OCI-LY3 (cell line): ENCODE measurements at regions not wholly inside any gene's neighbourhood (a gene's known extent, or its start where the extent isn't known, plus 50 kb on each side); places are given as distances from the start of the nearest gene placed in this dataset.

Source experiments
- H2AFZ ChIP-seq: fragments of 200-600, 300-600 bp; shearing (Covaris generic); 2 replicates; pipeline ENCODE4 v1.6.0; 2014; ENCODE audit warnings: antibody characterized with exemption, low read depth, low read length
- H3K27ac ChIP-seq: fragments of 200-600, 300-600 bp; sonication (generic); 2 replicates; pipeline ENCODE4 v1.5.1; 2014; ENCODE audit warnings: mild to moderate bottlenecking, low read length, moderate library complexity, mixed read lengths
- H3K27me3 ChIP-seq: fragments of 200-600, 300-600 bp; sonication (generic); 2 replicates; pipeline ENCODE4 v1.6.1; 2014; ENCODE audit warnings: low read depth, low read length, mixed read lengths
- H3K36me3 ChIP-seq: fragments of 200-600, 300-600 bp; sonication (generic); replicated peaks from 2 replicates; pipeline ENCODE3; 2014; ENCODE audit warnings: low read depth, low read length, mixed read lengths
- H3K4me1 ChIP-seq: fragments of 300-600, 200-600 bp; sonication (generic); 2 replicates; pipeline ENCODE4 v1.6.1; 2014; ENCODE audit warnings: low read length, mixed read lengths
- H3K4me2 ChIP-seq: fragments of 200-600, 300-600 bp; sonication (generic); 2 replicates; pipeline ENCODE4 v1.6.1; 2014; ENCODE audit warnings: low read length, mixed read lengths
- H3K4me3 ChIP-seq: fragments of 300-600, 200-600 bp; sonication (generic); 2 replicates; pipeline ENCODE4 v1.5.1; 2014; ENCODE audit warnings: antibody characterized with exemption, mild to moderate bottlenecking, low read length, moderate library complexity
- H3K79me2 ChIP-seq: fragments of 300-600, 200-600 bp; shearing (Covaris generic); 2 replicates; pipeline ENCODE4 v1.6.1; 2014; ENCODE audit warnings: mild to moderate bottlenecking, low read length, mixed read lengths
- H3K9ac ChIP-seq: fragments of 300-600, 200-600 bp; shearing (Covaris generic); 2 replicates; pipeline ENCODE4 v1.6.0; 2014; ENCODE audit warnings: mild to moderate bottlenecking, low read length, moderate library complexity
- H3K9me3 ChIP-seq: fragments of 200-600, 300-600 bp; shearing (Covaris generic); 2 replicates; pipeline ENCODE4 v1.6.1; 2014; ENCODE audit warnings: low read length, mixed read lengths; ENCODE audit not compliant: insufficient read depth
- H4K20me1 ChIP-seq: fragments of 200-600, 300-600 bp; sonication (generic); 2 replicates; pipeline ENCODE4 v1.6.1; 2016; ENCODE audit warnings: low read length, mixed read lengths; ENCODE audit not compliant: insufficient read depth
- EZH2phosphoT487 ChIP-seq: fragments of 200-600 bp; shearing (Covaris generic); IDR thresholded peaks from 2 replicates; pipeline ENCODE4 v1.6.1; 2018; ENCODE audit warnings: antibody characterized with exemption, mixed run types, low read depth
- TF ChIP-seq, protein P1 (sequence below): fragments of 200-600, 300-600 bp; sonication (generic); IDR thresholded peaks from 2 replicates; pipeline ENCODE4 v1.5.1; 2014; ENCODE audit warnings: antibody characterized with exemption, low read length, low read depth

DNA sequence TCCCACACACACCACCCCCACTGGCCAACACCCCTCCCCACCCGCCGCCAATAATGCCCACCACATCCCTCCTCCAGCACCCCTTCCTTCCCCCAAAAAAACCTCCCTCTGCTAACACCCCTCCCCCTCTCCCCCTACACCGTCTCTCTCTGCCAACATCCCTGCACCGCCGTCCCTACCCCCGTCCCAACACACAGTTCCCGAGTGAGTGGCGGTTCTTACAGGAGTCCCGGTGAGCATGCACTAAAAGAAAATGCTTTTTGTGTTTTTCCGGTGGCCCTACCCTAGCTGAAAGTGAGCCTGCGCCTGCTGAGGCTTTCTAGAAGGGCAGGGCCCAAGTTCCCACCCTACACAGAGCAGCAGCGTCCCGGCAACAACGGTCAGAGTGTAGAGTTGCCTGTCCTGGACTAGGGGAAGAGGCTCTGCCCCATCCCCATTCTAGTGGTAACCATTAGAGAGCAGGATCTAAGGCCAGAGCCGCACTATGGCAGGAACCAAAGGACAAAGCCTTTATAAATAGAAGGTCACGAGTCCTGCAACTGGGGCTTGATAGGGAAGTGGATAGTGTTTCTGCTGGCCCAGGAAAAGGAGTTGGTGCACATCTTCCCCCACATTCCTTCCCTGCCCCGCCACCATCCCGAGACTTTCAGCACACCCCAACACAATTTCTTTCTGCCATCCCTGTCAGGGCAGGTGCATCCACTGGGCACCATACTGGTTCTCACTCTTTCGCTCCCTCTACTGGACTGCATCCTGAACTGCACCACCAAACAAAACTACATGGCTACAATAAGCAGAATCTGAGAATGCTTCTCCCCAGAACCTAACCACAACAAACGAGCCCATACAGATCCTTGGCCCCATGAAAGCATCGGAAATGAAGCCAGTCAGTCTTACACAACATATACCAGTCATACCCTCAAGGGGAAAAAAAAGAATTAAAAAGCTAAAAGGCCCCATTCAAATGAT lies 78.1 kb upstream of the PAGE3 start:
- TF ChIP-seq, protein P1, sequence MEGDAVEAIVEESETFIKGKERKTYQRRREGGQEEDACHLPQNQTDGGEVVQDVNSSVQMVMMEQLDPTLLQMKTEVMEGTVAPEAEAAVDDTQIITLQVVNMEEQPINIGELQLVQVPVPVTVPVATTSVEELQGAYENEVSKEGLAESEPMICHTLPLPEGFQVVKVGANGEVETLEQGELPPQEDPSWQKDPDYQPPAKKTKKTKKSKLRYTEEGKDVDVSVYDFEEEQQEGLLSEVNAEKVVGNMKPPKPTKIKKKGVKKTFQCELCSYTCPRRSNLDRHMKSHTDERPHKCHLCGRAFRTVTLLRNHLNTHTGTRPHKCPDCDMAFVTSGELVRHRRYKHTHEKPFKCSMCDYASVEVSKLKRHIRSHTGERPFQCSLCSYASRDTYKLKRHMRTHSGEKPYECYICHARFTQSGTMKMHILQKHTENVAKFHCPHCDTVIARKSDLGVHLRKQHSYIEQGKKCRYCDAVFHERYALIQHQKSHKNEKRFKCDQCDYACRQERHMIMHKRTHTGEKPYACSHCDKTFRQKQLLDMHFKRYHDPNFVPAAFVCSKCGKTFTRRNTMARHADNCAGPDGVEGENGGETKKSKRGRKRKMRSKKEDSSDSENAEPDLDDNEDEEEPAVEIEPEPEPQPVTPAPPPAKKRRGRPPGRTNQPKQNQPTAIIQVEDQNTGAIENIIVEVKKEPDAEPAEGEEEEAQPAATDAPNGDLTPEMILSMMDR, result peak; percentile 48
- no peak for TF ChIP-seq EZH2phosphoT487
- no peak overlapping the region for H3K9ac ChIP-seq
- H3K79me2 ChIP-seq, result no peaks in the 10 kb centered on the region
- H3K4me1 ChIP-seq, result no peaks in the 10 kb centered on the region
- H3K9me3 ChIP-seq, result no peaks in the 10 kb centered on the region
- no peaks in the 10 kb centered on the region for H3K27me3 ChIP-seq
- no peaks in the 10 kb centered on the region for H4K20me1 ChIP-seq
- H3K36me3 ChIP-seq, result no peaks in the 10 kb centered on the region
- H3K27ac ChIP-seq, result no peak overlapping the region
- H2AFZ ChIP-seq, result no peak overlapping the region
- H3K4me3 ChIP-seq, result no peak overlapping the region
- no peak overlapping the region for H3K4me2 ChIP-seq

DNA sequence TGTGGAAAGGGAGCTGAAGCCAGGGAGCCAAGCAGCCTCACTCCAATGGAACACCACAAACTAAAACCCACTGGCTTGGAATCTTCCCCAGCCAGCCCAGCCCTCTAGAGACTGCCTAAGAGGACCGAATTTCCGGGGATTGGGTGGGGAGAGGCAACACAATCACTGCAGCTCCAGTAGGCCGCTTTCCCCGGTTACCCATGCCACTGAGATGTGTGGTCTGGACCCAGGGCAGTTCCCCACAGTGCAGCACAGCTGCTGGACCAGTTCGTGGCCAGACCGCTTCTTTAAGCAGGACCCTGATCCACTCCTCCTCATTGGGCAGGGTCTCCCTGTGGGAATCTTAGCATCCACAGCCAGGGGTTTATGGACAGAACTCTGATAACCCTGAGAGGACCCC lies 91.9 kb upstream of the PAGE3 start:
- TF ChIP-seq, protein P1, result no peak
- no peak for TF ChIP-seq EZH2phosphoT487
- Histone ChIP-seq H3K27ac (no peak overlapping the region), H3K9me3 (no peaks in the 10 kb centered on the region), H3K4me2 (no peak overlapping the region), H4K20me1 (no peaks in the 10 kb centered on the region), H2AFZ (no peak overlapping the region), H3K9ac (no peak overlapping the region), H3K36me3 (no peaks in the 10 kb centered on the region), H3K4me1 (no peaks in the 10 kb centered on the region), H3K4me3 (no peak overlapping the region), H3K27me3 (no peaks in the 10 kb centered on the region), H3K79me2 (no peaks in the 10 kb centered on the region)

DNA sequence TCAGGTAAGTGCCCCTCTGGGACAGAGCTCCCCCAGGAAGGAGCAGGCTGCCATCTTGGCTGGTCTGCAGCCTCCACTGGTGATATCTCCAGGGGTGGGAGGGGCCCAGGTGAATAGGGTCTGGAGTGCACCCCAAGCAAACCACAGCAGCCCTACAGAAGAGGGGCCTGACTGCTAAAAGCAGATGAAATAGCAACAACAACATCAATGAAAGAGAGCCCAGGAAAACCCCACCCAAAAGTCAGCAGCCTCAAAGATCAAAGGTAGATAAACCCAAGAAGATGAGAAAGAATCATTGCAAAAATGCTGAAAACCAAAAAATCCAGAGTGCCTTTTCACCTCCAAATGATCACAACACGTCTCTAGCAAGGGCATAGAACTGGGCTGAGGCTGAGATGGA lies 92.5 kb upstream of the PAGE3 start:
- Histone ChIP-seq H3K4me1 (no peaks in the 10 kb centered on the region), H3K4me2 (no peak overlapping the region), H3K36me3 (no peaks in the 10 kb centered on the region), H3K9ac (no peak overlapping the region), H3K27ac (no peak overlapping the region), H3K9me3 (no peaks in the 10 kb centered on the region), H3K79me2 (no peaks in the 10 kb centered on the region), H4K20me1 (no peaks in the 10 kb centered on the region), H2AFZ (no peak overlapping the region), H3K4me3 (no peak overlapping the region), H3K27me3 (no peaks in the 10 kb centered on the region)
- TF ChIP-seq EZH2phosphoT487, result no peak
- TF ChIP-seq, protein P1, result no peak

DNA sequence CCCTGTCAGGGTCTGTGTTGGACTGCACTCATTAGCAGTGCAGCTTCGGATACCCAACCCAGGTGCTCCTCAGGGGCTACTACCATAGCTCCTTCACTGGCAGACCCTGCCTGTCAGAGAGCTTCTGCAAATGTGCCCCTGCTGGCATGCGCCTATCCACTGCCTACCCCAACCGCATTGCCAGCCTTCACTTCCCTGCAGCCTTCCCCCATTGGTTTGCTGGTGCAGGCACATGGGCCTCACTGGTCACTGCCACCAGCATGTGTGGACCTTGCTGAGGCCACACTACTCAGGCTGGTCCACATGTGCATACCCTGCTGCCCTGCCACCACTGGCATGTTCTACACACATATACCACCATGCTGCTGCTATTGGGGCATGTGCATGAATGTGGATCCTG lies 72.5 kb upstream of the MAGEH1 start:
- Histone ChIP-seq H3K4me2 (no peak overlapping the region), H3K4me3 (no peak overlapping the region), H3K4me1 (no peaks in the 10 kb centered on the region), H3K27ac (no peak overlapping the region), H3K79me2 (no peaks in the 10 kb centered on the region), H4K20me1 (no peaks in the 10 kb centered on the region), H3K36me3 (no peaks in the 10 kb centered on the region), H3K9me3 (no peaks in the 10 kb centered on the region), H2AFZ (no peak overlapping the region), H3K9ac (no peak overlapping the region), H3K27me3 (no peaks in the 10 kb centered on the region)
- no peak for TF ChIP-seq EZH2phosphoT487
- TF ChIP-seq, protein P1, result no peak
